ENCODE measurements at regions not wholly inside any gene's neighbourhood (a gene's known extent, or its start where the extent isn't known, plus 50 kb on each side); places are given as distances from the start of the nearest gene placed in this dataset.

GRCh38 chr6:164455835-164456234 is 853.6 kb downstream of the C6orf118 start:
- no peaks in the 10 kb centered on the region for H3K36me3 ChIP-seq (ENCODE audit: control insufficient read depth, insufficient read depth, low read length)
- H3K27ac ChIP-seq (ENCODE audit: insufficient read depth, low read length), result no peak overlapping the region
- H2BK120ac ChIP-seq (ENCODE audit: low read depth, low read length), result no peak overlapping the region
- in situ Hi-C loops (cut with MboI; ENCODE audit: low sequenced_read_pairs) (no loop called here), dilution Hi-C loops (cut with HindIII; ENCODE audit: low sequenced_read_pairs, unreplicated experiment) (no loop called here), intact Hi-C loops (cut with micrococcal nuclease) (no loop called here)
- no peak overlapping the region for H3K14ac ChIP-seq (replicated peaks; ENCODE audit: low read depth, low read length)
- no peaks in the 10 kb centered on the region for H3K4me1 ChIP-seq (ENCODE audit: control insufficient read depth, insufficient read depth, low read length)
- H4K20me1 ChIP-seq (ENCODE audit: insufficient read depth, low read length), result no peaks in the 10 kb centered on the region
- no peak overlapping the region for H2AK9ac ChIP-seq (replicated peaks; ENCODE audit: low read depth, low read length, poor library complexity)
- no peak overlapping the region for H2BK15ac ChIP-seq (ENCODE audit: low read depth, low read length)
- TF ChIP-seq RFX5 (IDR thresholded peaks at IDR 0.05; ENCODE audit: low read depth, low read length) (no peak), MAZ (IDR thresholded peaks at IDR 0.05; ENCODE audit: borderline replicate concordance, low read depth, low read length) (no peak), SMC3 (IDR thresholded peaks at IDR 0.05; ENCODE audit: low read depth, low read length) (no peak), BHLHE40 (IDR thresholded peaks at IDR 0.05; ENCODE audit: low read depth, low read length) (no peak), MXI1 (IDR thresholded peaks at IDR 0.05; ENCODE audit: borderline replicate concordance, low read depth, low read length) (no peak), ELK1 (IDR thresholded peaks at IDR 0.05; ENCODE audit: borderline replicate concordance, low read depth, low read length) (no peak), RCOR1 (IDR thresholded peaks at IDR 0.05; ENCODE audit: insufficient replicate concordance, low read length) (no peak), CTCF (conservative IDR thresholded peaks at IDR 0.05; ENCODE audit: low read depth, low read length) (no peak)
- no peak overlapping the region for H3K4me3 ChIP-seq (ENCODE audit: insufficient read depth, low read depth, low read length)
- no peak for ATAC-seq (ENCODE audit: low read depth)
- H2BK20ac ChIP-seq (ENCODE audit: low read depth, low read length), result no peak overlapping the region
- no peak overlapping the region for H3K9ac ChIP-seq (ENCODE audit: low read depth, low read length)
- H2BK5ac ChIP-seq (ENCODE audit: low read depth, low read length, poor library complexity, severe bottlenecking), result no peak overlapping the region
- WGBS, 2 experiments (ENCODE audit: extremely low coverage in 2 of 2, insufficient read length in 1 of 2), result 80% methylated on average over 1 of the region's 9 CpGs; no CpG with 5 or more reads in 1 of the 2 experiments
- H4K8ac ChIP-seq (ENCODE audit: low read depth in 2 of 2, low read length in 2 of 2), result no peak overlapping the region
- POLR2A ChIA-PET (ENCODE audit: unreplicated experiment), result no interaction called here
- H3K27me3 ChIP-seq (ENCODE audit: control insufficient read depth, insufficient read depth, low read length), result no peaks in the 10 kb centered on the region
- H2AFZ ChIP-seq (replicated peaks; ENCODE audit: low read length, poor library complexity), result no peak overlapping the region
- CTCF ChIA-PET, result interaction anchor here (0.6 kb wide), 1 partner anchor 76 kb away, joined by 3 read pairs; no protein-coding TSS in a partner anchor
- DNase-seq, result no peak
- no peak overlapping the region for H4K5ac ChIP-seq (ENCODE audit: low read depth, low read length)
- no peak overlapping the region for H2AK5ac ChIP-seq (ENCODE audit: low read depth, low read length)
- peaks cover 8% of the 10 kb centered on the region for H3K9me3 ChIP-seq (ENCODE audit: control insufficient read depth, insufficient read depth, low read length)
- H3K79me1 ChIP-seq (ENCODE audit: low read depth in 1 of 2, low read length in 2 of 2), result no peaks in the 10 kb centered on the region
- H4K91ac ChIP-seq (ENCODE audit: insufficient read depth, low read depth, low read length), result no peak overlapping the region
- H3K4me2 ChIP-seq (ENCODE audit: low read depth, low read length), result no peak overlapping the region
- H3K4ac ChIP-seq (ENCODE audit: low read depth, low read length), result no peak overlapping the region
- BruUV-seq (replicated peaks), result no TSS peak
- H3K9me1 ChIP-seq (ENCODE audit: insufficient read depth, low read length), result no peaks in the 10 kb centered on the region
- H3K23ac ChIP-seq (ENCODE audit: low read depth, low read length), result no peak overlapping the region
- no peak overlapping the region for H3K56ac ChIP-seq (ENCODE audit: extremely low read depth, insufficient read depth, low read length)
- no peak overlapping the region for H3K18ac ChIP-seq (ENCODE audit: low read depth, low read length)

All from IMR-90 (cell line).